ENCODE measurements at regions not wholly inside any gene's neighbourhood (a gene's known extent, or its start where the extent isn't known, plus 50 kb on each side); places are given as distances from the start of the nearest gene placed in this dataset.
"Not testable (repeated sequence)": the region's sequence is repeated elsewhere in the genome, so short reads cannot be mapped to it uniquely, and the experiment has no call there.

DNA sequence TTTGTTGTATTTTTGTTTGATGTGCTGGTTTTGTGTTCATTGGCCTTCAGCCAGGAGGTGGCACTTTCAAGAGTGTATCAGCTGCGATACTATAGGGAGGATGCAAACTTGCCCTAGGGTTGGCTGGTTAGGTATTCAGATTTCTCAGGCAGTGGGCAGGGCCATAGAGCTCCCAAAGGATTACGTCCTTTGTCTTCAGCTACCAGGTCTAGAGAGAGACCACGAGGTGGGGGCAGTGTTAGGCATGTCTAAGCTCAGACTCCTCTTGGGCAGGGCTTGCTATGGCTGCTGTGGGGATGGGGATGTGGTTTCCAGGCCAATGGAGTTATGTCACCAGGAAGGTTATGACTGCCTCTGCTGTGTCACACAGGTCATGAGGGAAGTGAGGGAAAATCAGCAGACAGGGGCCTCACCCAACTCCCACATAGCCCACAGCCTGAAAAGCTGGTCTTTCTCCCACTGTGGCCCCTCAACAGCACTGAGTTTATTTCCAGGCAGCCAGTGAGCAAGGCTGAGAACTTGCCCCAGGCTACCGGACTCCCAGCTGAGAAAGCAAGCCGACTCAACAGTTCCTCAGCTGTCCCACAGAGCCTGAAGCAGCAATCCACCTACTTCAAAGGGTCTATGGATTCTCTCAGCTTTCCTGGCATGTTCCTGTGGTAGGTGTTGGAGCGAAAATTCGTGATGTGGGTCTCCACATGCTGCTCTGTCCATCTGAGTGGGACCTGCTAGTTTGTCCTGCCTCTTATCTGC, 227.4 kb upstream of the COBL start:
- no peak for DNase-seq (ENCODE audit: low read depth in 3 of 3)

DNA sequence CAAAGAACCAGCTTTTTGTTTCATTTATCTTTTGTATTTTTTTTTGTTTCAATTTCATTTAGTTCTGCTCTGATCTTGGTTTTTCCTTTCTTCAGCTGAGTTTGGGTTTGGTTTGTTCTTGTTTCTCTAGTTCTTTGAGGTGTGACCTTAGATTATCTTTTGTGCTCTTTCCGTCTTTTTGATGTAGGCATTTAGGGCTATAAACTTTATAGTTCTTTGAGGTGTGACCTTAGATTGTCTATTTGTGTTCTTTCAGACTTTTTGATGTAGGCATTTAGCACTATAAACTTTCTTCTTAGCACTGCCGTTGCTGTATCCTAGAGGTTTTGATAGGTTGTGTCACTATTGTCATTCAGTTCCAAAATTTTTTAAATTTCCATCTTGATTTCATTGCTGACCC, 224.3 kb upstream of the COBL start:
- DNase-seq (ENCODE audit: low read depth in 3 of 3), result not testable (repeated sequence)

DNA sequence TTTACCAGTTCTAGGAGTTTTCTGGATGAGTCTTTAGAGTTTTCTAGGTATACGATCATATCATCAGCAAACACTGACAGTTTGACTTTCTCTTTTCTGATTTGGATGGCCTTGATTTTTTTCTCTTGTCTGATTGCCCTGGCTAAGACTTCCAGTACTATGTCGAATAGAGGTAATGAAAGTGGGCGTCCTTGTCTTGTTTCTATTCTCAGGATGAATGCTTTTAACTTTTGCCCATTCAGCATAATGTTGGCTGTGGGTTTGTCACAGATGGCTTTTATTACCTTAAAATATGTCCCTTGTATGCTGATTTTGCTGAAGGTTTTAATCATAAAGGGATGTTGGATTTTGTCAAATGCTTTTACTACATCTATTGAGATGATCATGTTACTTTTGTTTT, 223.2 kb upstream of the COBL start:
- no peak for DNase-seq (ENCODE audit: low read depth in 3 of 3)

DNA sequence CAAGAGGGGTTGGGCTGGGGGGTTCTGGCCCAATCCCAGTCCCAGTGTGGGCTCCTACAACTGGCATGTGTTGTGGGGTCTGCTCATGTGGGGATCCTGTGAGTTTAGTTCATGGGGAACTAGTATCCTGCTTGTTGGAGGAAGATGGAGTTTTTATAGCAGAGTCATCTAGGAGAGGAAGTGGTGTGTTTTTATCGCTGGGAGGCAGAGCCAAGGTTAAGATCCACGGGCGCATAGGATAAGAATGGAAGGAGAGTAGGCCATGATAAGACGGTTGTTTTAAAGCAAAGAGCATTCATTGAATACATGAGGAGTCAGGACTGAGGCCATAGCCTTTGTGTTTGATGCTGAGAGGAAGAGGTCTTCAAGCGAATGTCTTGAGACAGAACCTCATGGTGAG, 211.6 kb upstream of the COBL start:
- no peak for DNase-seq (ENCODE audit: low read depth in 3 of 3)

DNA sequence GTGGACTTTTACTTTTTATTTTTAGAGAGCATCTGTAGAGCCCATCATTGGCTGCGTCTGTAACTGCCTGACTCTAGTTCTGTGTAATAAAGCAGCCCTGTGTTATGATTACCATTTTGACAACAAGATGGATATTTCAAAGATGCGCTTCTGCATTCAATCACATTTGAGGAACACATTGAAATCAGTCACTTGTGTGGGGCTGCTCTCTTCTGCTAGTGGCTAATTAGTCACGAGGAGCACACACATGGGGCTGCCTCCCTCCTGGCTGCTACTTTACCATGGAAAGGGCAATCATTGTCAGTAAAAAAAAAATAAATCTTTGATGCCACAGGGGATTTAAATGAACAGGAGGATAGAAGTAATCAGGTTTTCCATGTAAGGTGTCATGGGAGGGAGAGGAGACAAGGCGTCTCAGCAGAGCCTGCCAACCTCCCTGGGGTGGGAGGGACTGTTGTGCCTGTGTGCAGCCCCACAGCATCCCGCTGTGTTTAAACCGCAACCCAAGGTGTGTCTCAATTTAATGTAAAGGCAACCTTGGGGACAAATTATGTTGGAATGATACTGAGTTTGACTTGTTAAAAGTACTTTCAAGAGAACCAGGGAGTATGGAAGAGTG, 205.2 kb upstream of the COBL start:
- DNase-seq (ENCODE audit: low read depth in 3 of 3), result no peak

DNA sequence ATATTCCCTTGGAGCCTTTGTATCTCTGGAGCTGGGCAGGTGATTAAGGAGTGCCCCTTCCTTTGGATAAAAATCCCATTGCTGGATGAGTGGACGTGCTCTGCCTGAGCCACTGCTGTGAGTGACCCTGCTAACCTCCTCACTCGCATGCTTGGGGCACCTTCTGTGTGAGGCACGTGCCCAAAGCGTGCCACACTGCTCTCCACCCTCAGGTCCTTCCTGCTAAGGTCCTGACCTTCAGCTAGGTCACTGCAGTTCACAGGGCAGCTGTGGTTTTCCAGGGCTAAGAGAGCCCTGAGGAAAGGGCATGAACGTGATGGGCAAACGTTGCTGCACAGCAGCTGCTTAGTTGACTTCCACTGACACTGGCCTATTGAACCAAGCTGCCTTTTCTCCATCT, 204.4 kb upstream of the COBL start:
- DNase-seq (ENCODE audit: low read depth in 3 of 3), result no peak

DNA sequence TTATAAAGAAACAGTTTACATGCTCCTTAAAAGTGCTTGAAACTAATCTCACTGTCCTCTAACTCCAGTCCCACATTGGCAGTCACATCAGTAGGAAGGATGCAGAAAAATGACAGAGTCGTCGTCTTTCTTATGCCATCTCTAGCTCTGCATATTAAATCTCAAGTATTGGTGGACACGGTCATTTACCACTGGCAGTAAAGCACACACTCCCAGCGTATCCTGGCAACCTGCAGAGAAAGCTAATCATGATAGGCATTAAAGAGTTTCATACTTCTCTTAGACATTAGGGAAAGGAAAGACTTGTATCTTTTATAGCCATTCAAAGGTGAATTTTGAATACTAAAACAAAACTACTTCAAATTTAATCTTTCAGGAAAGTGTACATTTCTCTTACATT, 202.0 kb upstream of the COBL start:
- no peak for DNase-seq (ENCODE audit: low read depth in 3 of 3)

DNA sequence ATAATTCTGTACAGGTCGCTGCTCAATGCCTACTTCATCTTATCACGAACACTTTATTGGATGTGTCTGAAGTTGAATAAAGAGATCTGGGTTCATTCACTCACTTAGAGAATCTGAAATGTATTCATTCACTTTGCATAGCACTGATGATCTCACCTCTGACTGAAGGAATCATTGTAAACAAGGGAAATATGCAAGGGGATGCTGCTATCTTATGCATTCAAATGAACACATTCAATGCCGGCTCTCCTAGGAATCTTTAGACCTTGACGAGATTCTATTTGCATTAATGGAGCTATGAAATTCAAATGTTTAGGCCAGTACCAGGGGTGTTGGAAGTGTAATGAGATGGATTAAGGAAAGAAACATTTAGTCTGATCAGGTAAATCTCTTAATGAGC, 200.6 kb upstream of the COBL start:
- no peak for DNase-seq (ENCODE audit: low read depth in 3 of 3)

DNA sequence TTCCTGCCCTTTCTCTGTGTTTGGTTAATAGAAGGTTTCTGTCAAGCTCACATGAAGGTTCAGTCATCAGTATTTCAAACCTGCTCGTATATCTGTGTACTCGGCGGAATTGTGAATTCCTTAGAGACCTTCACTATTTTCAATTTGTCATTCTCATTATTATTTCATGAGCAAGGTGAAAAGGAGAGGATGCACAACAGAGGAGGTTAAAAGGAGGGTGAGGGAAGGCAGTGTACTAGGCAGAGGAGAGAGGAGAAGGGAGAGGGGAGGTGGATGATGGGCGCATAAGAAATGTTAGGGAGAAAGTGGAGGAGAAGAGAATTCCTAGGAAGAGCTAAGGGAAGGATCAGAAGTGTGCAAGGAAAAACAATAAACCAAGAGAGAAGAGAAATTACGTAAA, 185.0 kb upstream of the COBL start:
- DNase-seq (ENCODE audit: low read depth in 3 of 3), result no peak

DNA sequence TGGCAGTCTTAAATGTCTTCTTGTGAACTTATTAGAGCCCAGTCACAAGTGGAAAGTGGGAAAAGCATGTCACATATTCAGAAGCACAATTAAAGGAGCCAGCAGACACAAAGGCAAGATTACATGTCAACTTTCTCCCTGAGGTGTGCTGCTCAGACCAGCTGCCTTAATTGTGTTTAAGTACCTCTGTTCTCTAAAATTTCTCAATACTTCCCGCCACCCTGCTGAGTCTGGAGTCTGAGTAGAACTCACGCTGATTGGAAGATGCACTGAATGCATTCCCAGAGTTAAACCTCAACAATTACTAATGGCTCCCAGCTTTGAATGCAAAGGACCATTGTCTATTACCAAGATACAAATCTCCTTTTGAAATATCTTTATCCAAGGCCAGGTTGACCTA, 166.4 kb upstream of the COBL start:
- no peak for DNase-seq (ENCODE audit: low read depth in 3 of 3)

DNA sequence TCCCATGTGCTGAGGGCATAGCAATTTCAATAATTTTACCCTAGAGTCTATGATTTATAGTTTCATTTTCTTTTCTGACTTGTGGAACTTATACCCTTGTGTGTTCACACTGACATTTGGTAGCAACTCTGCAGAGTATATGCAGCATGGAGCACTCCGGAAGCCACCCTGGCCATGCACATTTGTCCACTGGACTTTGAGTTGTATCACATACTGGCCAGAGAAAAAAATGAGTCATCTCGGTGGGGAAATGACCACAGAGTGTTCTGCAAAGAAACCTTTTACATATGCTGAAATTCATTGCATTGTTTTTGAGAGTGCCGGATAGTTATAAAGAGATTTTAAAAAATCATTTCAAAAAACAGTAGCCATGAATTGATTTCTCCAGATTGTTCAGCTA, 164.8 kb upstream of the COBL start:
- DNase-seq (ENCODE audit: low read depth in 3 of 3), result no peak

DNA sequence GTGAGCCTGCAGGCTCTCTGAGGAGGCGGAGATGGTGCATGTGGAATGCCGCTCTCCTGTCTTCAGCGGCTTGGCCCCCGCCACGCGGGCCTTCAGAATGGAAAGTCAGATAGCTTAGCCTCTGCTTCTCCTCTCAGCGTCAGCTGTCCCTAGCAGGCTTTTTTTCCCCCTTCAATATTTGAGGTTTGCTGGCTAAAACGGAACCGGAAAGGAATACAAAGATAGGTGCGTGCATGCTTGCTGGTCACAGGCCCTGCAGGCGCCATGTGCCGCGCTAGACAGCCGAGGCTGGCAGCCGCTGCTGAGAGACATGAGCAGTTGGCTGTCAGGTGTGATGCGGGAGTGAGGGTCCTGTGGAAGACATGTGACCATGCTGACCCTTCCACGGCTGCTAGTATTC, 161.2 kb upstream of the COBL start:
- DNase-seq (ENCODE audit: low read depth in 3 of 3), result no peak

DNA sequence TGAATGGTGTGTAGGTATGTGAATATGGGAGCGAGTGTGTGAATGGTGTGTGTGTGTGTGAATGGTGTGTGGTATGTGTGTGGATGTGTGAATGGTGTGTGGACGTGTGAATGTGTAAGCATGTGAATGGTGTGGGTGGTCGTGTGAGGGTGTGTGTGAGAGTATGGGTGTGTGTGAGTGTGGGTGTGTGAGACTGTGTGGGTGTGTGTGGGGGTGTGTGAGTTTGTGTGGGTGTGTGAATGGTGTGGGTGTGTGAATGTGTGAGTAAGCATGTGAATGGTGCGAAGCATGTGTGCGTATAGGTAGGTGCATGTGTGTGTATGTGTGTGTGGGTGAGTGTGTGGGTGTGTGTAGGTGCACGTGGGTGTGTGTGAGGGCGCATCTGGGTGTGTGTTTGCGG, 160.7 kb upstream of the COBL start:
- DNase-seq (ENCODE audit: low read depth in 3 of 3), result no peak

DNA sequence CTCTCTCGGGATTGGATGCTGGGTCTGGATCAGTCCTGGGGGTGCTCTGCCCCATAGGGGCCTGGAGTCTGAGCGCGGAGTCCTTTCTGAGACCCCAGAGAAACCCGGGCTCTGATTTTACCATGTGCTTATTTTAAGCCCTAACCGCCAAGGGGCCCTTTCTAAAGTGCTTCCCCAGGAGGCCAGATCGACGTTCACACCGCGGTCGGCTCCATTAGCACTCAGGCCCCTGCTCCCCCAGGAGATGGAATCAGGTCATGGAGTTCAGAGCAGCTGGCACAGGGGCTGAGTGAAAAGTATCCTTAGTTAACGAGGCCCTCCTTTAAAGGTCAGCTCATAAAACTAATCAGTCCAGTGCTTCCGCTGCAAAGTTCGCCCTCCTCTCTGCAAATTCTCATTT, 159.4 kb upstream of the COBL start:
- DNase-seq (ENCODE audit: low read depth in 3 of 3), result no peak

DNA sequence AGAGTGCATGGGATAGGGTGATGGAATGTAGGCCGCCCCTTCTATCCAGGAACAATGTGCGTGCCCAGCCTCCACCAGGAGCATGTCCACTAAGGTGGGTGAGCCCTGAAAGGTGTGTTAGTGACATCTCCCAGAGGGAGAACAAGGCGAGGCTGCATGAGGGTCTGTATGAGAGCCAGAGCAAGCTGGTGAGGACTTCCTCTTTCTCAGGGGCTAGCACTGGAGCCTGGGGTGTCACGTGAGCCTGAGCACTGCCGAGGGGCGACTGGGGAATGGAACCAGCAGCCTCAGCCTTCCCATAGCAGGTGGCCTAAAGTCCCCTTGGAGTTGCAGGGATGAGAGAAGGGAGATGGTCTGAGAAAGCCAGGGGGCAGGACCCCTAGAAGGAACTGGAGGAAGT, 156.3 kb upstream of the COBL start:
- no peak for DNase-seq (ENCODE audit: low read depth in 3 of 3)

DNA sequence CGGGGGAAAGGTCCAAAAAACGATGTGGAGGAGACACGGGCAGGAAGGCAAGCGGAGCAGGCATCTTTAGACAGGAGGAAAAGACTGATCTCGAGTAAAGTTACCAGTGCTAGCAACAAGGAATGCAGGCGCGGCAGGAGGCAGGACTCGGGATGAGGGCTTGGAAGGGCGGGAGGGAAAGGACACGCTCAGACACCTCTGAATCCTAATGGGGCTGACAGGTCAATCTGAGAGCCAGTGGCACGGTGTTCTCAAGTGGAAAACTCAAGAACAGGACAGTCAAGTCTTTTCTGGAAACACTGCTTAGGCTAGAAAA, 155.3 kb upstream of the COBL start:
- DNase-seq (ENCODE audit: low read depth in 3 of 3), result no peak

DNA sequence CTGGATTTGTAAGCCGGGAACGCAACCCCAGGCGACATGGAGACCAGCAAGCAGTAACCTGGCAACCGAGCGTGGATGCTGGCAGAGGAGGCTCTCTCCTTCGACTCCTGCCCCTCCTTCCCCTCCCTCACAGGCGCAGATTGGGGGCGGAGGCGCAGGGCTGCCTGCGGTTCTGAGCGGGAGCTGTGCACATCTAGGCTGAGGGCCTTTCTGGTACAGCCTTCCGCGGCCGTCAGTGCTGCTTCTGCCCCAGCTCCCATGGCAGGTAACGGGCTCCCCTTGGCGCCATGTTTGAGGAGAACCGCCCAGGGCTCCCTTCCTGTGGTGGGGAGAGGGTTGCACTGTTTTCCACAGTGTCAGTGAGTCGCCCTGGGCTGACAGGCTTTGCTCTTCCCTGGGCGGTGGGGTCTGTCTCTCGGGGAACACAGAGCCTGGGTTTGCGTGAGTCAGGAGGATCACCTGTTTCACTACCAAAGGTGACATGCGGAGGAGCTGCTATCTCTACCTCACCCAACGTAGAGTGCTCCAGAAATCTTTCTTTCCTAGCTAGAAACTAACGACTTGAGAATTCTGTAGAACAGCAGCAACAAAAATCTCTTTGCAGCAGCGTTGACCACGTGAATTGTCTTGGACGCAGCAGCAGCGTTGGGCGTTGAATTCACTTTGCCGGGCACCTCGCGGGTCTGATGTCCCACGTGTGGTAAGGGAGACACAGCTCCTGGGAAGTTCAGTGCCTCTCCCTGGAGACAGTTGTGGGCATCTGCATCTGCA, 154.8 kb upstream of the COBL start:
- DNase-seq (ENCODE audit: low read depth in 3 of 3), result no peak

DNA sequence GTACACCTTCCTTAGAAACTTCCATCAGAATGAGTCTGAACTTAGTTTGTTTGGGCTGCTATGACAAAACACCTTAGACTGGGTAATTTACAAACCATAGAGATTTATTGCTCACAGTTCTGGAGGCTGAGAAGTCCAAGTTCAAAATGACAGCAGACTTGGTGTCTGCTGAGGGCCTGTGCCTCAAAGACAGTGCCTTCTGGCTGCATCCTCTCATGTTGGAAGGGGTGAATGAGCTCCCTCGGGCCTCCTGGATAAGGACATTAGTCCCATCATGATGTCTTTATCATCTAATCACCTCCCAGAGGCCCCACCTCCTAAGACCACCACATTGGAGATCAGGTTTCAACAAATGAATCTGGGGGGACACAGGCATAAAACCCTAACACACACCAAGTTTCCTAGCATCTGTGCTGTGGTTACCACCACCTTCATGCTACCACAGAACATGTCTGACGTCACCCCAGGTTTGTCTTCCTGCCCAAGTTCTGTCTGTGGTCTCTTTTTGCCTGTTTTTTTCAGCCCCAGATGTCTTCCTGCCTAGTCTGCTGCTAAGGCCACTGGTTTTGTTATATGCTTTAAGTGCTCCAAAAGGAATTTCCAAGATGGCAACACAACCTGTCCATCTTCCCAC, 150.9 kb upstream of the COBL start:
- no peak for DNase-seq (ENCODE audit: low read depth in 3 of 3)

DNA sequence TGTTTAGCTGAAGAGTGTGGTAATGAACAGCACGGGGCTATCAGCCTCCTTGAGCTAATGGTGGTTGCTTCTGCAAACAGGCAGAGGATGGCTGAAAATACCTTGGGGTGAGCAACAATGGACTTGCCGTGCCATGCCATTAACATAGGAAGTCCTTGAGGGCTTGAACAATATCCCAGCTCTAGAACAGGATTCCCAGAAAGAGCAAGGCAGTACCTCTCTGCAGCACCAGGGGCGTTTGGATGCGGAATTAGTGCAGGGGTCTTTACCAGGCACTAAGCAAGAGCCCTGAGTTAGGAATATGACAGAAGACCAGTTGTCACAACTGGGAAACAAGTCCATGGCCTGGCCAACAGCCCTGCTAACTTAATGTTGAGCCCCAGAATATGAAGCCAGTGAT, 143.2 kb upstream of the COBL start:
- no peak for DNase-seq (ENCODE audit: low read depth in 3 of 3)

DNA sequence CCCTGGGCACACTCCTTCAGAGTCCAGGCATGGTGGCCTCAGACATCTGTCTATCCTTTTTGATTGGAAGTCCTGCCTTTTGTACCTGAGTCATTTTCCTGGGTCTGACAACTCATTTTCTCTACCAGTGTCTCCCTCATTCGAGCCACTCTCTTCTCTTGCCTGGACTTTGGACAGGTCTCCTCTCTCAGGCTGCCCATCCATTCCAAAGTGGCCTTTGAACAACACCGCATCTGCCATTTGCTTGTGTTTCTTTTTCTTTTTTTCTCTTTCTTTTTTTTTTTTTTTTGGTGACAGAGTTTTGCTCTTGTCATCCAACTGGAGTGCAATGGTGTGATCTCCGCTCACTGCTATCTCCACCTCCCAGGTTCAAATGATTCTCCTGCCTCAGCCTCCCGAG, 142.1 kb upstream of the COBL start:
- DNase-seq (ENCODE audit: low read depth in 3 of 3), result no peak

DNA sequence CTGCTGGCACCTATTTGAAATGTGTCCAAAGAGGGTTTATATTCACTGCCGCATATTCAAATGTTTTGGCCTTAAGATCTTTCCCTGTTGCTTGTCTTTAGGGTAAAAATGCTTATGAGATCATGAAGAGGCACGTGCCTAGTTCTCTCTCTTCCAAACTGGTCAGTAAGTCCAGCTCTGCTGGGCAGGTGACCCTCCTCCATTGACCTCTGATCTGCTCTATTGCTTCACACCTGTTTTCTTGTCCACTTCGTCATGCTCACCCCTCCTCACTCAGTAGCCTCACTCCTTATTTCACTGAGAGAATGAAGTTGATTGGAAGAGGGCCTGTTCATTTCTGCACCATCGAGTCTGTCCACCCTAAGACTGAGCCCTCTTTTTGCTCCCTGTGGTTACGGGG, 140.5 kb upstream of the COBL start:
- no peak for DNase-seq (ENCODE audit: low read depth in 3 of 3)

DNA sequence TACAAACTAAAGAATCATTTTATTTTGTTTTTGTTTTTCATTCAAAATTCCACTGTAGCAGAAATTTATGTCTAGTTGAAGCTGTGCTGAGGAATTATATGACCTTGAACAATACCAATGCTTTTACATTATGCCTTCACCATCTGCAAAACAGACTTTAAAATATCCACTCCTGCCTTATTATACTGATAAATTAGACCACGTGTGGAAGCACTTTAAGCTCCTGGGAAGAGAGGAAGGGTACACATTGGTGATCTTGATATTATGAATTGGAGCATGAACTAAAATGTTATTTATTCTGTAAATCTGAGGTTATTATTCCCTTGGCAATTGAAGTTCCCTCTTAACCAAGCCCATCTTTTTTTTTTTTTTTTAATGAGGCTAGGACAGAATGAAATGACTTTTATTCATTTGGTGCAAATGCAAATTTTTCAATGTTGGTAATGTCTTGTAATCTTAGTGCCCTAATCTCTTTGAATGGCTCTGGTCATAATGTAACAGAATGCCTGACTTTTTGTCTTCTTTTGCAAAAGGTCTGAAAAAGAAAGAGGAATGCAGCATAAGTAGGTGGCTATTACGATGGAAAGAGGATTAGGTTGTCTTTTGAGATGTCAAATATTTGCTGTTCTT, 139.9 kb upstream of the COBL start:
- no peak for DNase-seq (ENCODE audit: low read depth in 3 of 3)

Data from stimulated activated CD4-positive, alpha-beta T cell treated with anti-CD3 and anti-CD28 coated beads, TNF-alpha, amount 100 ng/mL, for 48 hours (primary cell).